ENCODE measurements at regions not wholly inside any gene's neighbourhood (a gene's known extent, or its start where the extent isn't known, plus 50 kb on each side); places are given as distances from the start of the nearest gene placed in this dataset.

DNA sequence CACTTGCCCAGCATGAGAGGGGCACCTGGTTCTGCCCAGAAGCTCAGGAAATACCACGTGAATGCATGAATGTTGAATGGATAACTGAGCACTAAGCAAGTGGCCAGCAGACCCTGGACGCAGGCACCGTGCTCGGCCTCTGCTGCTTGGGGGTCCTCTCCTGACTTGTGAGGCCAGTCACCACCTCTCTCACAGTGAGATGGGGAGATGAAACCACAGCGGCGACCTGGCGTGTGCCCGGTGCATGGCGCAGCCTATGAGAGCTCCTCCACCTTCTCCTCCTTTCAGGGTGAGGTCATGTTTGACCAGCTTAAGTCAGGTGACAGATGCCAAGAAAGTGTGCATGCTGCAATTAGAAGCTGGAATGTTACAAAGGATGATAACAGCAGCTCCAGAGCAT, 75.5 kb downstream of the HMX1 start:
- DNase-seq (ENCODE audit: low read depth): no peak

DNA sequence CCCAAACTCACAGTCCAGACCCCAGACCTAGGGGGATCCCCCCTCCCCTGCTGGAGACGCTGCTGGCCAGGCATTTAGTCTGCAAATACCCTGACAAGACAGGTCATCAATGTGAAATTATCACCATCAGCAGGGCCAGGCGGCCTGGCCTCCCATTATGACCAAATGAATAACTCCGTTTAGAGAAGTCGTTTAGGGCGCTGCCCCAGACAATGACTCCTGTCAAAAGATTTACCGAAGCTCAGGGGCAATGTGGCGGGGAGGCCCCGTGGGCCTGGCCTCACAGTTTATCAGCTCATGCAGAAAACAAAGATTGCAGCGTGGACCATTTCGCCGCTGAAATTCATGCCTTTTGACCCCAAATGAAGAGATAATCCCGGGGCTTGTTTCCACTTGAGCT, 76.5 kb downstream of the HMX1 start:
- DNase-seq (ENCODE audit: low read depth): no peak

DNA sequence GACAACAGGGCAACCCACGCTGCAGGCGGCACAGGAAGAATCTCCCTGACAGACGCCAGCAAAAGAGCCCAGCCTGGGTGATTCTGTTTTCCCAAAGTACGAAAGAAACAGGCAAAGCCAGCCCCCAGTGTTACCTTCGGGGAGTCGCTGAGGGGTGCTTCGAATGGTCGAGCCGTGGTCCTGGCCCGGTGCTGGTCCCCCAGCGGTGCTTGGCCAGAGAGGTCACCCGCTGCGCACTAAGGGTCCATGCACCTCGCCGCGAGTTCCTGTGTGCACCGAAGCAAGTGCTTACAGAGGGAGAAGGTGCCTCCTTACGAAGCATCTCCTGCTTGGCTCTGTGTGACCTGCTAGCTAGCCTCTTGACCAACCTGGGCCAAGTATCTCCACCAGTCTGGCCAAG, 77.1 kb downstream of the HMX1 start:
- DNase-seq (ENCODE audit: low read depth): no peak

DNA sequence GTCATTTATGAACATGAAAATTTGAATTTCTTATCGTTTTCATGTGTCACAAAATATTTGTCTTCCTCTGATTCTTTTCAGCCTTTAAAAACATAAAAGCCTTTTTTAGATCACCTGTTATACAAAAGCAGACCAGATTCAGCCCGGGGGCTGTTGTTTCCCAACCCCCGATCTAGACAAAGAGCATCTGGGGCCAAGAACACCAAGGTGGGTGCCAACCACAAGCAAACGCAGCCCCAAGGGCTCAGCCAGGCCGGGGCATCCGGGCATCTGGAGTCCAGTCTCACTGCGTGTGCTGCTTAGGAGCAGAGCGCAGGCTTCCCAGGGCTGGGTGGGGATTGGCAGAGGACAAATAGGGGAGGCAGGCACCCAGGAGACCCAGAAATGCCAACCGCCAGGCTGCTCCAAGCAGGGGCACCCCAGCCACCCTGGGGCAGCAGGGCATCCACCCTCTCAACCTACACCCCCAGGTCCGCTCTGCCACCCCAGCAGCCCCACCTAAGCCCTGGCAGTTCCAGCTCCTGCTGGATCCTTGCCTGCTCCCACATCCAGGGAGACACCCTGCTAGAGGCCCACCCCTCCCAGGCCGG, 78.0 kb downstream of the HMX1 start:
- no peak for DNase-seq (ENCODE audit: low read depth)

DNA sequence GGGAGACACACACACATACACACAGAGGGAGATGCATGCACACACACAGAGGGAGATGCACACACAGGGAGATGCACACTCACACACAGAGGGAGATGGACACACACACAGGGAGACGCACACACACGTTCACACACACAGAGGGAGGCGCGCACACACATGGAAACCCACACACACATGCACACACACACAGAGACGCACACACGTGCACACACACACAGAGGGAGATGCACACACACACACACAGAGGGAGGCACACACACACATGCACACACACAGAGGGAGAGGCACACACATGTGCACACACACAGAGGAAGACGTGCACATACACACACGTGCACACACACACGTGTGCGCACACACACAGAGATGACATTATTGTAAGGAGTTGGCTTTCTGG, 79.1 kb downstream of the HMX1 start:
- no peak for DNase-seq (ENCODE audit: low read depth)

DNA sequence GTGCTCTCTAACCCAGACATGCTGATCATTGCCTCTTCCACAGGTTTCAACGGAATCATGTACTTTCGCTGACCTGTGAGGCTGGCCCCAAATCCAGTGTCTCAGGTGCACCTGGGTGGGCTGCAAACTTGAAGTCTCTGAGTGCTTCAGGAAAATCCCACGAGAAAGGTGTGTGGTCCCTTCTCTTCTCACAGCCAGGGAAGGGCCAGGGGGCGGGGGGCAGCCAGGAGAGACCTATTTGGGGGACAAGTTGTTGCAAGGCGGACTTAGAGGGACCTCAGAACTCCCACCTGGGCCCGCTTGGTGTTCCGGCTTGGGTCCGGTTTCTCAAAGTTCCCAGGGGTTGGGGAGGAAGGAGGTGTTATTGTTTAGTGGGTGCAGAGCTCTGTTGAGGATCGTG, 80.0 kb downstream of the HMX1 start:
- no peak for DNase-seq (ENCODE audit: low read depth)

DNA sequence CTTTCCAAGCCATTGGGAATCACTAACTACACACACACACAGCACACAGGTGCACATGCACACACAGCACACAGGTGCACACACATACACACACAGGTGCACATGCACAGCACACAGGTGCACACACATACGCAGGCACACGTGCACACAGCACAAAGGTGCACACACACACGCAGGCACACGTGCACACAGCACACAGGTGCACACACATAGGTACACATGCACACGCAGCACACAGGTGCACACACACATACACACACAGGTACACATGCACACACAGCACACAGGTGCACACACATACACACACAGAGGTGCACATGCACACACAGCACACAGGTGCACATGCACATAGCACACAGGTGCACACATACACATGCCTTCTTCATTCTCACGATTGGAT, 80.9 kb downstream of the HMX1 start:
- no peak for DNase-seq (ENCODE audit: low read depth)

DNA sequence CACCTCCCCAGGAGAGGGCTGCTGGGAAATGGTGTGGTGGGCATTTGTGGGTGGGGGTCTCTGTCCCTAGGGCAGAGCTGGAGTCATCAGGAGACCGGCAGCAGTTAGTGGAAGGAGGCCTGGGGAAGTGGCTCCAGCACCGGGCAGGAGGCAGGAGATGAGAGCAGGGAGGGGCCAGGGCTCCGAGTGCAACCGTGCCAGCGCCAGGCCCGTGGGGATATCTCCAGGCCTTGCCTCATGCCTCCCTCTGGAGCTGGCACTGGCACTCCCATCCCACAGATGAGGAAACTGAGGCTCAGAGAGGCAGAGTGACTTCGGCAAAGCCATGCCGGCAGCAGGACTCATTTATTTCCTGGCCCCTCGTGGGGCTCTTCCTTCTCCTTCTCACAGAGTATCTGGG, 83.5 kb downstream of the HMX1 start:
- no peak for DNase-seq (ENCODE audit: low read depth)

DNA sequence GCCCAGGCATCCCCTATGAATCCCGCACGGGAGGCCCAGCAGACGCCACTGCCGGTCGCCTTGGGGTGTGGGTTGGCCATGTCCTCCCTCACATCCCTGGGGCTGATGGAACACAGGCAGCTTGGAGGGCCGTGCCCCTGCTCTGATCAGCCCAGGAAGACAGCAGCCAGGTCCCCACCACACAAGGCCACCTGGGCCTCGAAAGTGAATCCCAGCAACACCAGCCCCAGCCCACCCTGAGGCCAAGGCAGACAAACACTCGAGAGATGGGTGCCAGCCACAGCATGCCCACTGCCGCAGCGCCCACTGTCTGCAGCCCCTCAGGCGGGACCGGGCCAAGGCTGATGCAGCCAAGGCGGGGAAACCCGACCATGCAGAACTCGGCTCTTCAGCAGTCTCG, 85.5 kb downstream of the HMX1 start:
- DNase-seq (ENCODE audit: low read depth): no peak

DNA sequence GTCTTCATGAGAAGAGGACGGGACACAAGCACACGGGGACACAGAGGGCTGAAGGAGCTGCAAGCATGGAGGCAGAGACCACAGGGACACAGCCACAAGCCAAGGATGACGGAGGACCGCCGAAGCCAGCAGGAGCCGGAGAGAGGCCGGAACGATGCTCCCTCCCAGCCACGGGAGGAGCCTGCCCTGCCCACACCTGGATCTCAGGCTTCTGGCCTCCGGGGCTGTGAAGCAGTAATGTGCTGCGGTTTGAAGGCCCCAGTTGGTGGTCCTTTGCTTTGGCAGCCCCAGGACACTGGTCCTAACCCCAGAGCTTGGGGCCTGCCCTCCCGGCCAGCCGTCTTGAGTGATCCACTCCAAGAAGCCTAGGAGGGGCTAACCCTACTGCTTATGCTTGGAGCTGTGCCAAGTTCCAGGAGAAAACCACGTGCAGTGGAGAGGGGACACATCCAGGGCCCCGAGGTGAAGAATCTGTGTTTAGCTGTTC, 85.9 kb downstream of the HMX1 start:
- no peak for DNase-seq (ENCODE audit: low read depth)

DNA sequence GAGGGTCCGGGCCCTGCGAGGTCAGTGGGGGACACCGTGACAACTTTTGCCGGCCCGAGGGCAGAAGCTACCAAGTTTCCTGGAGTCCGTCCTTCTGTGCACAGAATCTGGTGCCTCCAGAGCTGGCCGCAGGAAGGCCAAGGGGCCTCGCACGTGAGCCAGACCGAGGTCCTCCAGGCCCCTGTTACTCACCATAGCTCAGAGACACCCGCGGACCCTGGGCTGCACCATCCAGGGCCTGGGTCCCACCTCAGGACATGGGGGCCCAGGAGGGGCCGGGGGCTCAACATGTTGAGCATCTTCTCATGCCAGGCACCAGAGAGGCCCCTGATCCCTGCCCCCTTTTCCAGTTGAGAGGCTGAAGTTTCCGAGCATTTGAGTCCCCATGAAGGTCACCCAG, 87.9 kb downstream of the HMX1 start:
- no peak for DNase-seq (ENCODE audit: low read depth)

DNA sequence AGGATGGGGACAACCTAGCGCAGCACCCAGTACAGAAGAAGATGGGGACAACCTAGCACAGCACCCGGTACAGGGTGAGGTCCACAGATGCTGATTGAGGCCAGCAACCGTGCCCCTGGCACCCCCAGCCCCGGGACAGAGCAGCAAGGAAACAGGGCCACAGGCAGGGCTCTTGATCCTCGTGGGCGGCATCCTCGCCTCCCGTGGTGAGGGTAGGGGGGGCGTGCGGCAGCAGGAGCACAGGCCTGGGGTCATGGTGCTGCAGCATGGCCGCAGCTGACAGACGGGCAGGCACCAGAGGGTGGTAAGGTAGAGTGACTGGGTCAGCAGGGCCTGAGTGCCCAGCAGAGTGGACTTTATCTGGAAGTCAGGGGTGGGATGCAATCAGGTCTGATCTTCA, 89.5 kb downstream of the HMX1 start:
- DNase-seq (ENCODE audit: low read depth): no peak

DNA sequence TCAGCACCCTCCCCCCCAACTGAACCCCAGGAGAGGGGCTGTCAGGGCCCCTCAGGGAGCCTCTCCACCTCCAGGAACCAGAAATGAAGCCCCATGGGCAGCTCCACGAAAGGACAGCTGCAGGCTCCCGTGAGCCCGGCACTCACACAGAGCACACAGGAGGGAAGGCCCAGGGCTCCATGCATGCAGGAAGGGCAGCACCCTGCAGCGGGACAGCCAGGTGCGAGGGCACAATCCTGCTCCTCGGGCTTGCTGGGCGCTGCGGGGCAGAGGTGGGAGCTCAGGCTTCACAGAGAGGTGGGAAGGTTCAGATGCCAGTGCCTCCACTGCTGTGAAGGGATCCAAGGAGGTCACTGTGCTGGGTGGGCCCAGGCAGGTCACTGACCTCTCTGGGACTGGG, 90.0 kb downstream of the HMX1 start:
- DNase-seq (ENCODE audit: low read depth): no peak

DNA sequence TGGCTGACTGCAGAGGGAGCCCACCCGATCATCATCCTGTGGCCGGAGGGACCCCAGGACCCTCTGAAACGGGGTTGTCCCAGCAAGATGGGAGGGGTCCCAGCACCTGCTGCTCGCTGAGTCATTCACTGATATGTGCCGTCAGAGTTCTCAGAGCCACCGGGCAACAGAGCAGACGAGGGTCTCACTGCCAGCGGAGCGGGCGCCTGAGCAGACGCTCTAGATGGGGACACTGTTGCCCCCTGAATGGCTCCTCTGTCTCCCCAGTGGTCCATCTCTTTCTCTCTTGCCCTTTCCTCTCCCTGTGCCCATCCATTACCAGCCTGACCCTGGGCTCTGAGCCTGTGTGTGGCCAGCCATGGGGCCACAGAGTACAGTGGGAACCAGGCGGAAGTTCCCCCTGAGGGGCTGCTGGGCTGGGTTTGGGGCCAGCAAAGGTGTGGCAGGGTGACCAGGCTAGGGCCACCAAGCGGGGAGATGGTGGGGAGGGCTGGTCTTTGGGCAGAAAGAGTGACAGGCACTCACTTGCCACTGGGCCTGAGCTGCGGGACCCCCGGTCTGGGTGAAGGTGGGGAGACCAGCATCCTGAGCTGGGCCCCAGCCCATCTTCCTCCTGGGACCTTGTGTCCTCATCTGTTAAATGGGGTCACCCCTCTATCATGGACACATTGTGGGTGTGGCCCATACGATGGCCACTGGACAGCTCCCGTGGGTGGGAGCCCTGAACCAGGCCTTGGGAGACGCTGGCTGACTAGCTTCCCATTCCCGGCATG, 90.9 kb downstream of the HMX1 start:
- DNase-seq (ENCODE audit: low read depth): no peak

DNA sequence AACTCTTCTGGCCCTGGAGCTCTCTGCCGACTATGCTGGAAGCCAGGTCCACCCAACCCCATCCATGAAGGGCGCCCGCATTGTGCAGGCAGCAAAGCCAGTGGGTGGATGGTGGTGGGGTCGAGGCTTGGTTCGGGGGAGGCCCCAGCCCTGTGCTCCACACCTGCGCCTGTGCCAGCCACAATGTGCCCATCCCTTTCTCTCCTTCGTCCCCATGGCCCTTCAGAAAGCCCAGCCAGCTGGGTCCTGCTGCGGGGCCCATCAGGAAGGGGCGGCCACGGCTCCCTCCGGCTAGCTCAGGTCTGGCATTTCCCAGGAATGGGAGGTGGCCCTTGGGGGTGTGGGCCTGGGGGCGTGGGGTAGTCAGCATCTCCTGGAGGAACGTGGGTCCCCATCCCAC, 91.6 kb downstream of the HMX1 start:
- DNase-seq (ENCODE audit: low read depth): no peak

DNA sequence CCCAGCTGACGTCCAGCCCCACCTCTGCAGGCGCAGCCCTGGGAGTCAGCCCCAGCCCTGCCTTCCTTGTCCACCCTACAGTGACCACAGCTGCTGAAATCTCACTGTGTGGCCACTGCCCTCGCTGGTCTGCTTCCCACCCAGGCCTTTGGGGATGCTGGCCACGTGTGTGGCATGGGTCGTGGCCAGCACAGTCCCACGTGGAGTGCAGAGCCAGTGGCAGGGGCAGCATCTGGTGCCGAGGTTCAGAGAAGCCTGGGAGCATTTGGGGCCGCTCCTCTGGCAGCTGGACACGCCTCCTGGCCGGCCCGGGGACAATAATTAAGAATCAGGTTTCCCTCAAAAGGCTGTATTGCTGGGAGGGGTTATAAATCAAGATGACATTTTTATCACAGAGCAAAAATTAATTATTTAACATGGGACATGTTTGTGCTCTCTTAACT, 92.1 kb downstream of the HMX1 start:
- DNase-seq (ENCODE audit: low read depth): no peak

DNA sequence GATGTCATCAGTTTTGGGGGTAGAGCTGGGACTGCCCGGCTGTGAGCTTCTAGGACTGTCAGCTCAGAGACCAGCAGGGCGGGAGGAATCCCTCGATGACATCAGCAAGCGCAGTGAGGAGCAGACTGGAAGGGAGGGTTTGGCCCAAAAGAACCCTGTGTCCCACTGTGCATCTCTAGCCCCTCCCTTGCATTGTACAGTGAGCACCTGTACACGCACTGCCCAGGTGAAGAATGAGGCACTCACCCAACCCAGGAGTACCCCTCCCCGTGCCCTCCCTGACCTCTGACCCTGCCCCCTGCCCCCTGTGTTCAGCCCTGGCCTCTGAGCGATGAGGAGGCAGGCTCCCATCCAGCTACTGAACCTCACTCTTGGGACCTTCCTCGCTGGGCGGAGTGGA, 92.9 kb downstream of the HMX1 start:
- DNase-seq (ENCODE audit: low read depth): no peak

DNA sequence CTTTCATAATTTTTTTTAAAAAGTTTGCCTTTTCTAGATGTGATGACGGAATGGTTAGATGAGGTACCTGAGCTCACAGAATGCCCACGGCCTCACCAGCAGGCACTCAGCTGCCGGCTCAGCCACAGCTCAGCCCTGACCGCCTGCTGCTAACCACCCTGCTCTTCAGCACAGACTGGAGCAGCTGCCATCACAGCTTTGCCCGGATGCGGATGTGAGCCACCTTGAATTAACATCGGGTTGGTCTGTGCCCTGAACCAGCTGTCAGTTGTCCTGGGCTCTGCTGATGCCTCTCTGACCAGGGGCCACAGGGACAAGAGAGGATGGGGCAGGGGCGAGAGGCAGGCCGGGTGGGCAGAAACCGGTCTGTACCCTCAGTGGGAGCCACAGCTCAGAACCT, 93.3 kb downstream of the HMX1 start:
- no peak for DNase-seq (ENCODE audit: low read depth)

DNA sequence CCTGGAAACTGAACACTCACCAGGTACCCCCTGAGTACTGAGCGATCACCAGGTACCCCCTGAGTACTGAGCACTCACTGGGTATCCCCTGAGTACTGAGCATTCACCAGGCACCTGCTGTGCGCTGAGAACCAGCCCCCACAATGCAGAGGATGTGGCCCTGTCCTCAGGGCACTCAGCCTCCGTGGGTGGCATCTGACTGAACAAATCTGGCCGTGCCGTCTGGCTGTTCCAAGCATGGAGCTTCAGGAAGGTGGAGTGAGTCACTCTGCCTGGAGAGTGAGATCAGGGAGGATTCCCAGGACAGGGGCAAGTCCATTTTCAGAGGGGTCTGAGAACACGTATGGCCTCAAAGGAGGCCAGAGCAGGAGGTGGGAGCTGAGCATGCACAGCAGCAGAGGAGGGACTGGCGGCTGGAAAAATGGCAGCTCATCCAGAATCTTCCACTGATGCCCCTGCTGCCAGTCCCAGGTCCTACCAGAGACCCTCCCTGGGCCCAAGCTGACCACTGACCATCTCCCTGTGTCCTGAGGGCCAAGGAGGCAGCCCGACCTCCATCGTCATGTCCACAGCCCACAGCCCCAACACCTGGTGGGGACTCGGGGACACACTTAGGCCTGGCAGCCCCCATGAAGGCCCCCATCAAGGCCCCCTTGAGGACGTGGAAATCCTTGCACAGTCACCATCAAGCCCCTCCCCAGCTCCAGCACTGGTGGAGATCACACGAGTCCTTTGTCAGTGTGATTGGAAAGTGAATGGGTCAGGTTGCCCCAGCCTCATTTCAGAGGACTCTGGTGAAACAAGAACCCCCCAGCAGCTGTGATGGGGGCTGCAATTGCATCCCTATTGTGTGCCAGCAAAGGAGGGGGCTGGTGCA, 94.1 kb downstream of the HMX1 start:
- DNase-seq (ENCODE audit: low read depth): no peak

DNA sequence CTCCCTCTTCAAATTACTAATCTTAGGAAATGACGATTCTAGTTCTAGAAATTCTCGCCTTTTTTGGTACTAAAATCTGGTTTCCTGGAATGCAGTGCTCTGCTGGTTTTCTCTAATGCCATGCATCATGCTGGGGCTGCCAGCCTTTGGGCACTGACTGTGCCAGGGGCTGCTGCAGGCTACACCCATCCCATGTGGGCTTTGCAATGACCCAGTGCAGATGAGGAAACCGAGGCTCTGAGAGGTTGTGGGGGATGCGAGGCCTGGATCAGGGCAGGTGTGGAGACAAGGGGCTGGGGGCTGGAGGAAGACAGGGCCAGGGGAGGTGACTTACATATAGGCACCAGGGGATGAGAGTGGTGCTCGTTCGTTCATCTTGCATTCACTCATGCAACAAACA, 95.3 kb downstream of the HMX1 start:
- DNase-seq (ENCODE audit: low read depth): no peak

DNA sequence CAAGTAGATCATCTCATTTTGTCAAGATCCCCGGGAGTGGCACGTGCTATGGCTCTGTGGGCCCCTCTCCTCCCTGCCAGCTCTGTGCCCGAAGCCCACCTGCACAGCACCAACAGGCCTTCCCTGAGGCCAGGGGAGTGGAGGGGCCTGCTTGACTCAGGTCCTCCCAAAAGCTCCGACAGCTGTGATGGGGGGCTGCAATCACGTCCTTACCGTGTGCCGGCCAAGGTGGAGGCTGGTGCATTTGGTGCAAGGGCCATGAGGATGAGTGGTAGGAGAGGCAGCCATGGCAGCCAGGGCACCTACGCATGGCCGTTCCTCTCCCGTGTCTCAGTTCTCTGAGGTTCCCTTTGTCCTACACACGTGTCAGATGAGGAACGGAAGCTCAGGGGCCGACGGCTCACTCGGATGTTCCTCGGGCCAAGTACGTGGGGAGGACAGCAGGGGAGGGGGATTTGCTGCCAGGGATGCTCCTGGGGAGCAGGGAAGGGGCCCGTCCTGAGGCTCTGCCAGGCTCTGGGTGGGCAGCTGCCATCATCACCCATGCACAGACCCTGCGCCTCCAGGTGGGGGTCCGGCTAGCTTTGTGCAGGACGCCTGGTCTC, 95.8 kb downstream of the HMX1 start:
- DNase-seq (ENCODE audit: low read depth): no peak

DNA sequence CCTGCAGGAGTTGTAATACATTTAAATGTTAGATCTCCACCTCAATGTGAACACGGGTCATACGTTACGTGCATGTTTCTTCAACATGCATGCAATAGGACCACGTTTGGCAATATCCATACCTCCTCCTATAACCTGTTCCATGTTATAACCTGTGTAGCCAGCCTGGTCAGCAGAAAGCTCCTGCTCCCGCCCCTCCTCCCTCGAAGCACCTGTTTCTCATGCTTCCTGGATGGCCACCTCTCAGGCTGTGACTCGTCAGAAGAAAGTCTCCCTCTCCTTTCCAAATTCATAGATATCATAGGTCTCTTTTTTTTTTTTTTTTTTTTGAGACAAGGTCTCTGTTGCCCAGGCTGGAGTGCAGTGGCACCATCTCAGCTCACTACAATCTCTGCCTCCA, 96.5 kb downstream of the HMX1 start:
- DNase-seq (ENCODE audit: low read depth): no peak

DNA sequence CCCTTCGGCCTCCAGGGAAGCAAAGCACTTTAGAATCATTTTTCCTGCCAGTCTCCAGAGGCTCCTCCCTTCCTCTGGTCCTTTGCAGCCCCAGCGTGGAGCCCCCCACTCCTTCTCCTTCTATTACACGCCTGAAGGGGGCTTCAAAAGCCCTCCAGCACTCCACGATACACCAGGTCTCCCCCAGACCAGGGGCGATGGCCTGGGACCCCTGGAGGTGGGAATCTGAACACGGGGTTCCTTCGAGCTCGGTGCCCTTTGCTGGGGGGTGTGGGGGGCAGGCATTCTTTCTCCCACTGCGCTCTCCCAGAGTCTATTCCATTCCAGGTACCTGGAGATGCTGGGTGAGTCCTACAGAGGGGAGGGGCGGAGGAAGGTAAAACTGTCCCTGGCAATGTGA, 97.6 kb downstream of the HMX1 start:
- DNase-seq (ENCODE audit: low read depth): no peak
